Tibial nerve (tissue), 4 donors: ENCODE measurements at regions not wholly inside any gene's neighbourhood (a gene's known extent, or its start where the extent isn't known, plus 50 kb on each side); places are given as distances from the start of the nearest gene placed in this dataset.

Source experiments
- DNase-seq, 2 donors: peaks; one replicate each; pipeline ENCODE4 v3.0.0-alpha.2; 2019; ENCODE audit warnings: low spot score in 2 of 2
- H3K27ac ChIP-seq, 4 donors: fragments of 200-600 bp; sonication (generic) in 3 of 4; one replicate each; pipeline ENCODE4 v1.5.1; 2017 to 2019; ENCODE audit warnings: mild to moderate bottlenecking in 1 of 4
- H3K27me3 ChIP-seq, 2 donors: fragments of 200-600 bp; sonication (generic) in 1 of 2; one replicate each; pipeline versions ENCODE4 v1.5.1 to v1.6.0; 2017 to 2019
- H3K36me3 ChIP-seq, 3 donors: fragments of 200-600 bp; sonication (generic); one replicate each; pipeline ENCODE4 v1.5.1; 2018 to 2019
- H3K4me1 ChIP-seq, 4 donors: fragments of 200-600 bp; sonication (generic) in 3 of 4; one replicate each; pipeline ENCODE4 v1.5.1; 2017 to 2019
- H3K4me3 ChIP-seq, 4 donors: fragments of 200-600 bp; sonication (generic) in 3 of 4; one replicate each; pipeline ENCODE4 v1.5.1; 2017 to 2019; ENCODE audit warnings: mild to moderate bottlenecking in 1 of 4, moderate library complexity in 1 of 4
- H3K9me3 ChIP-seq, 4 donors: fragments of 200-600 bp; sonication (generic) in 3 of 4; one replicate each; pipeline ENCODE4 v1.5.1; 2017 to 2019
- EP300 ChIP-seq, 2 donors: sonication (generic); formaldehyde crosslinking; IDR thresholded peaks; one replicate each; pipeline ENCODE4 v1.6.1; 2017; ENCODE audit warnings: antibody characterized with exemption in 2 of 2, mild to moderate bottlenecking in 1 of 2
- POLR2A ChIP-seq, 2 donors: fragments of 450-650 bp; IDR thresholded peaks; one replicate each; pipeline ENCODE4 v1.6.1; 2017; ENCODE audit warnings: antibody characterized with exemption in 2 of 2, mild to moderate bottlenecking in 2 of 2, moderate library complexity in 2 of 2
- WGBS, 2 donors: methylation state at CpG; one replicate each; pipeline ENCODE4 v1.1.5; 2018; 5-methylcytosine and 5-hydroxymethylcytosine counted together
- TF ChIP-seq, protein P1 (sequence below), 5 experiments: fragments of 200-600 bp in 3 of 5; fragments of 450-650 bp in 2 of 5; sonication (generic) in 3 of 5; IDR thresholded peaks; one replicate each; pipeline ENCODE4 v1.5.1; 2016 to 2019; ENCODE audit warnings: antibody characterized with exemption in 5 of 5, mild to moderate bottlenecking in 3 of 5, moderate library complexity in 2 of 5

DNA sequence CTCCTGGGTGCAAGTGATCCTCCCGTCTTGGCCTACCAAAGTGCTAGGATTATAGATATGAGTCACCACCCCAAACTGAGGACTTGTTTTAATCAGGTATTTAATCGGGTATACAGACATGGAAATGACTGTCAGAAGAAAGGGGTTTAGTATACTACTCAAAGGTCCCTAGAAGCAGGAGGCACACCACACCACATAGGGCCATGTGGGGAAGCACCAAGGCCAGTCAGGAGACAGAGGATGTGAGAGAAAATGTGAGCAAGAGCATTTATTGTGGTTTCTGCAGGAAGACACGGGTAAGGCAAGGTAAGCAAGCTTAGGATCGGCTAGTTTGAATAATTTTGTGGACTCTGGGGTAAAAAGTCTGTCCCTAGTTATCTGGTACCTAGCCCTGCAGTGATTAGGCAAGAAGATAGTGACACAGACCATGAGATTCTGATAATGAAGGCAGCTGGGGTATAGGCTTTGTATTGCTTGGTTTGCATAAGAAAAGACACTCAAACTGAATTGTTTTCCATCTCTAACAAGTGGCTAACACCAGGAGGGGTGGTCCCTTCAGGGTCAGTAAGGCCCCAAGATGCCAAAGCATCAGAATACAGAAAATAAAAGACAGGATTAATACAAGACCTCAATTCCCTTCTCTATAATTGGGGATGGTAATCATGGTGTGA, 408.8 kb upstream of the F9 start:
- no peak for TF ChIP-seq POLR2A (IDR thresholded peaks at IDR 0.05)
- TF ChIP-seq, protein P1, sequence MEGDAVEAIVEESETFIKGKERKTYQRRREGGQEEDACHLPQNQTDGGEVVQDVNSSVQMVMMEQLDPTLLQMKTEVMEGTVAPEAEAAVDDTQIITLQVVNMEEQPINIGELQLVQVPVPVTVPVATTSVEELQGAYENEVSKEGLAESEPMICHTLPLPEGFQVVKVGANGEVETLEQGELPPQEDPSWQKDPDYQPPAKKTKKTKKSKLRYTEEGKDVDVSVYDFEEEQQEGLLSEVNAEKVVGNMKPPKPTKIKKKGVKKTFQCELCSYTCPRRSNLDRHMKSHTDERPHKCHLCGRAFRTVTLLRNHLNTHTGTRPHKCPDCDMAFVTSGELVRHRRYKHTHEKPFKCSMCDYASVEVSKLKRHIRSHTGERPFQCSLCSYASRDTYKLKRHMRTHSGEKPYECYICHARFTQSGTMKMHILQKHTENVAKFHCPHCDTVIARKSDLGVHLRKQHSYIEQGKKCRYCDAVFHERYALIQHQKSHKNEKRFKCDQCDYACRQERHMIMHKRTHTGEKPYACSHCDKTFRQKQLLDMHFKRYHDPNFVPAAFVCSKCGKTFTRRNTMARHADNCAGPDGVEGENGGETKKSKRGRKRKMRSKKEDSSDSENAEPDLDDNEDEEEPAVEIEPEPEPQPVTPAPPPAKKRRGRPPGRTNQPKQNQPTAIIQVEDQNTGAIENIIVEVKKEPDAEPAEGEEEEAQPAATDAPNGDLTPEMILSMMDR (IDR thresholded peaks at IDR 0.05): no peak
- no peak for TF ChIP-seq EP300 (IDR thresholded peaks at IDR 0.05)
- Histone ChIP-seq H3K4me3 (no peak overlapping the region), H3K4me1 (no peaks in the 10 kb centered on the region), H3K27me3 (no peaks in the 10 kb centered on the region), H3K36me3 (no peaks in the 10 kb centered on the region), H3K27ac (no peak overlapping the region), H3K9me3 (no peaks in the 10 kb centered on the region)
- no peak for DNase-seq
- 64 to 87% methylated on average over 3 to 4 of the region's 4 CpGs for WGBS, 2 donors

DNA sequence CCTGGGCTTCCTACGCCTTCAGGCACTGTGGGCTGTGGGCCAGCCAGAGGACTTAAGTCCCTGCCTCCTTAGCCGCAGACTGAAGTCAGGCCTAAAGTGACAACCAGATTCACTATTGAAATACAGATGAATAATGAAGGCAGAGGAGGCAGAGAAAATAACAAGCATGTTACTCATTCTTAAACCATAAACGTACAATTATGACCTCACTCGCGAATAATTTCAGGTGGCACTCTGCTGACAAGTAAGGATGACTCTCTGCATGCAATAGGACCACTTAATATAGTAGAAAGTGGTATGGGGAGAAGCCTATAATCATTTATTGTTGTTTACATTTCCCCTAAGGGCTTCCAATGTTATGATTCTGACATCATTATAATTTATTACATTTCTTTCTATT, 409.2 kb upstream of the FGF13 start:
- no peaks in the 10 kb centered on the region for H3K27me3 ChIP-seq
- H3K9me3 ChIP-seq: no peaks in the 10 kb centered on the region
- TF ChIP-seq EP300 (IDR thresholded peaks at IDR 0.05) (no peak), POLR2A (IDR thresholded peaks at IDR 0.05) (no peak)
- TF ChIP-seq, protein P1 (IDR thresholded peaks at IDR 0.05): no peak
- no peaks in the 10 kb centered on the region for H3K36me3 ChIP-seq
- no peak overlapping the region for H3K27ac ChIP-seq
- DNase-seq: no peak
- H3K4me3 ChIP-seq: no peak overlapping the region
- no peaks in the 10 kb centered on the region for H3K4me1 ChIP-seq
- WGBS, 2 donors: 70 to 79% methylated on average over 5 of the region's 5 CpGs

DNA sequence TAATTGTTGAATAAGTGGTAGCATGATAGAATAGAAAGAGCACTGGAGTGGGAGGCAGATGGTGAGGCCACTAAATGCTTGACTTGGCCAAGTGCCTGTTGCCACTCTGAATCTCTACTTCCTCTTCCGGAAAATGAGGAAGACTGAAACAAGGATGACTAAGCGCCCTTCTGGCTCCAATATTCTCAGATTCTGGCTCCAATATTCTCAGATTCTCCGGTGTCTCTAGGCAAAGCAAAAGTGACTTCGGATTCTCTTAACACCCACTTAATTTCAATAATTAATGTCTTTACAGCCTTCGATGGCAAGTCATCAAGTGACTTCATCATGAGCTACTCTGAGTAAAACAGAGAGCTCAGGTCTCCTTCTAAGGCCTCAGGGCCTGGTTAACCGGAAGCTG, 402.2 kb upstream of the FGF13 start:
- no peaks in the 10 kb centered on the region for H3K27me3 ChIP-seq
- no peaks in the 10 kb centered on the region for H3K9me3 ChIP-seq
- no peaks in the 10 kb centered on the region for H3K4me1 ChIP-seq
- TF ChIP-seq POLR2A (IDR thresholded peaks at IDR 0.05): no peak
- TF ChIP-seq EP300 (IDR thresholded peaks at IDR 0.05): no peak
- TF ChIP-seq, protein P1 (IDR thresholded peaks at IDR 0.05): no peak
- no peak for DNase-seq
- H3K27ac ChIP-seq: no peak overlapping the region
- no peak overlapping the region for H3K4me3 ChIP-seq
- no peaks in the 10 kb centered on the region for H3K36me3 ChIP-seq
- WGBS, 2 donors: 51 to 69% methylated on average over 6 of the region's 6 CpGs

DNA sequence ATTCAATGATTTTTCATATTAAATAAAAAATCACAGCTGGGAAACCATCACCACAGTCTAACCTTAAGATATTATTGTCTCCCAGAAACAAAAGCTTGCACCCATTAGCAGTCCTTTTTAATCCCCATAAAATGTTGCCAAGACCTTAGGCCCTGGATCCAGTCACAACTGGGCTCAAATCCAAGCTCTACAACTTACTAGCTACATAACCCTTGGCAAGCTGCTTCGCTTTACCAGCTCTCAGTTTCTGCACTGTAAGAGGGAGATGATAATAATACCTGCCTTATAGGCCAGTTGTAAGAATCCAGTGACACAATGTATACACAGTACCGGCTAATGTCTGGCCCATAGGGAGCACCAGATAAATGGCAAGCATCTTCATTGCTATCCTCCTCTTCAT, 400.9 kb upstream of the FGF13 start:
- TF ChIP-seq POLR2A (IDR thresholded peaks at IDR 0.05): no peak
- TF ChIP-seq, protein P1 (IDR thresholded peaks at IDR 0.05): no peak
- no peak for TF ChIP-seq EP300 (IDR thresholded peaks at IDR 0.05)
- H3K4me1 ChIP-seq: no peaks in the 10 kb centered on the region
- H3K27me3 ChIP-seq: no peaks in the 10 kb centered on the region
- DNase-seq: no peak
- no peaks in the 10 kb centered on the region for H3K36me3 ChIP-seq
- H3K27ac ChIP-seq: no peak overlapping the region
- WGBS, 2 donors: 32 to 51% methylated on average over 2 of the region's 2 CpGs
- no peaks in the 10 kb centered on the region for H3K9me3 ChIP-seq
- no peak overlapping the region for H3K4me3 ChIP-seq

DNA sequence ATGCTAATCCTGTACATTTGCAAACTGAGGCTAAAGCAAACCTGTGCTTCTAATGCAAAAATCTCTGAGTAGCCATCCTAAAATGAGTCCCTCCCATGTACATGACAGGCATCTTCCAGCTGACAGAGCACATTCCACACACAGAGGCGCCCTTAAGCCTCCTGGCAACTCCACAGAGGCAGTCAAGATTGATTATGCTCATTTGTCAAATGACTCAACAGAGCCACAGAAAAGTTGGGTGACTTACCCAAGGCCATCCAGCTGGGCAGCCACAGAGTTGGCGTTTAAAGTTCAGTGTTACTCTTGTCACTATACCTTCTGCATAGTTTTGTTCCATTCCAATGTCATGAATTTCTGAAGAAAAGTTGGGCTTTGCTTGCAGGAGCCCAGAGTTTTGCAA, 394.6 kb upstream of the FGF13 start:
- Histone ChIP-seq H3K4me3 (no peak overlapping the region), H3K9me3 (no peaks in the 10 kb centered on the region), H3K4me1 (no peaks in the 10 kb centered on the region), H3K36me3 (no peaks in the 10 kb centered on the region), H3K27ac (no peak overlapping the region), H3K27me3 (no peaks in the 10 kb centered on the region)
- WGBS, 2 donors: 64 to 90% methylated on average over 2 of the region's 2 CpGs
- TF ChIP-seq POLR2A (IDR thresholded peaks at IDR 0.05) (no peak), EP300 (IDR thresholded peaks at IDR 0.05) (no peak)
- TF ChIP-seq, protein P1 (IDR thresholded peaks at IDR 0.05): no peak
- DNase-seq: no peak
